ENCODE measurements at regions not wholly inside any gene's neighbourhood (a gene's known extent, or its start where the extent isn't known, plus 50 kb on each side); places are given as distances from the start of the nearest gene placed in this dataset.

GRCh38 chr17:65438708-65439294, 122.6 kb downstream of the AXIN2 start:
- no peak for TF ChIP-seq RFX5 (IDR thresholded peaks at IDR 0.05; ENCODE audit: low read depth, low read length)
- no peak for TF ChIP-seq CHD1 (IDR thresholded peaks at IDR 0.05; ENCODE audit: low read depth, low read length)
- no peak for TF ChIP-seq CTCF (conservative IDR thresholded peaks at IDR 0.05; ENCODE audit: low read depth, low read length)
- TF ChIP-seq FOS (IDR thresholded peaks at IDR 0.05; ENCODE audit: low read depth, low read length) = no peak
- no peak for TF ChIP-seq SMC3 (IDR thresholded peaks at IDR 0.05; ENCODE audit: low read depth, low read length)
- no peak for TF ChIP-seq POLR2A (IDR thresholded peaks at IDR 0.05; ENCODE audit: low read depth, low read length)
- no peak for TF ChIP-seq MAFK (IDR thresholded peaks at IDR 0.05; ENCODE audit: low read depth, low read length)
- no peak for TF ChIP-seq RAD21 (IDR thresholded peaks at IDR 0.05; ENCODE audit: low read length)
- no peak for TF ChIP-seq MXI1 (IDR thresholded peaks at IDR 0.05; ENCODE audit: borderline replicate concordance, low read depth, low read length)
- TF ChIP-seq CEBPB (IDR thresholded peaks at IDR 0.05; ENCODE audit: low read depth, low read length) = no peak
- TF ChIP-seq MAZ (IDR thresholded peaks at IDR 0.05; ENCODE audit: borderline replicate concordance, low read depth, low read length) = no peak
- no peak for TF ChIP-seq BHLHE40 (IDR thresholded peaks at IDR 0.05; ENCODE audit: low read depth, low read length)
- no peak for TF ChIP-seq NFE2L2 (IDR thresholded peaks at IDR 0.05; ENCODE audit: low read depth, low read length)
- TF ChIP-seq USF2 (IDR thresholded peaks at IDR 0.05; ENCODE audit: low read depth, low read length) = no peak

All from IMR-90 (cell line).